T-cell (primary cell): ENCODE measurements at regions not wholly inside any gene's neighbourhood (a gene's known extent, or its start where the extent isn't known, plus 50 kb on each side); places are given as distances from the start of the nearest gene placed in this dataset.
A peak's percentile ranks its signal among the peaks of the same experiment; 100 is the strongest.

Experiments used
- ATAC-seq, 4 experiments: fragments of 200-7000 bp in 3 of 4; fragments of 150-1000 bp in 1 of 4; cut with Tn5 transposase; replicated peaks in 1 of 4; 1 replicate in 3 of 4; 2 replicates in 1 of 4; pipeline ENCODE4 v1.10.0; 2021; ENCODE audit warnings: moderate library complexity in 3 of 4, mild to moderate bottlenecking in 2 of 4, moderate number of reproducible peaks in 1 of 4
- CTCF ChIA-PET, 2 donors: fragments of 300-600 bp; sonication (Branson Sonifier 250); formaldehyde crosslinking; loops; one replicate each; lab custom pipeline; 2022; ENCODE audit warnings: antibody characterized with exemption in 2 of 2; lab: Charles Lee
- POLR2A ChIA-PET, 2 donors: fragments of 300-600 bp; sonication (Branson Sonifier 250); formaldehyde crosslinking; loops; one replicate each; lab custom pipeline; 2022; ENCODE audit warnings: antibody characterized with exemption in 2 of 2; lab: Charles Lee
- DNase-seq, 35 experiments: peaks; one replicate each; pipeline versions ENCODE4 v3.0.0 to v3.0.0-alpha.2; 2013 to 2023
- H3K27ac ChIP-seq: one replicate; pipeline ENCODE4 v1.5.1; 2013; ENCODE audit warnings: low read length
- H3K27me3 ChIP-seq, 2 experiments: replicated peaks in 1 of 2; 1 replicate in 1 of 2; 2 replicates in 1 of 2; pipeline versions ENCODE4 v1.6.1 to v1.7.0; 2013; ENCODE audit warnings: low read length in 1 of 2, mixed read lengths in 1 of 2; ENCODE audit not compliant: control insufficient read depth in 2 of 2, insufficient read depth in 2 of 2; ENCODE audit errors: extremely low read depth in 1 of 2
- H3K36me3 ChIP-seq, 2 donors: 1 replicate in 1 of 2; 2 replicates in 1 of 2; pipeline versions ENCODE4 v1.6.1 to v1.7.0; 2013; ENCODE audit warnings: low read length in 1 of 2; ENCODE audit not compliant: control insufficient read depth in 2 of 2, insufficient read depth in 1 of 2; ENCODE audit errors: extremely low read depth in 1 of 2
- H3K4me1 ChIP-seq, 2 experiments: 1 replicate in 1 of 2; 2 replicates in 1 of 2; pipeline versions ENCODE4 v1.6.1 to v1.7.0; 2013; ENCODE audit warnings: low read length in 2 of 2, mixed read lengths in 1 of 2; ENCODE audit not compliant: insufficient read depth in 2 of 2, control insufficient read depth in 1 of 2; ENCODE audit errors: extremely low read depth in 1 of 2
- H3K4me3 ChIP-seq, 2 donors: 1 replicate in 1 of 2; 2 replicates in 1 of 2; pipeline versions ENCODE4 v1.5.1 to v1.7.0; 2013; ENCODE audit warnings: mild to moderate bottlenecking in 2 of 2, low read length in 1 of 2, moderate library complexity in 1 of 2; ENCODE audit not compliant: control insufficient read depth in 1 of 2; ENCODE audit errors: extremely low read depth in 1 of 2
- H3K9me3 ChIP-seq: 2 replicates; pipeline ENCODE4 v1.7.0; 2013
- H3K27ac Mint-ChIP-seq, 2 donors: one replicate each; pipeline ENCODE4 v1.8.0; 2020 to 2021; ENCODE audit warnings: mild to moderate bottlenecking in 2 of 2, mixed read lengths in 2 of 2
- H3K27me3 Mint-ChIP-seq, 2 donors: one replicate each; pipeline ENCODE4 v1.8.0; 2021 to 2022; ENCODE audit warnings: mixed read lengths in 2 of 2
- H3K36me3 Mint-ChIP-seq: one replicate; pipeline ENCODE4 v1.8.0; 2021; ENCODE audit warnings: mixed read lengths
- H3K4me1 Mint-ChIP-seq, 3 donors: one replicate each; pipeline ENCODE4 v1.8.0; 2020 to 2022; ENCODE audit warnings: mixed read lengths in 3 of 3, mild to moderate bottlenecking in 1 of 3
- H3K4me3 Mint-ChIP-seq, 3 donors: one replicate each; pipeline ENCODE4 v1.8.0; 2020 to 2022; ENCODE audit warnings: mild to moderate bottlenecking in 3 of 3, mixed read lengths in 3 of 3, moderate library complexity in 3 of 3
- H3K9me3 Mint-ChIP-seq, 3 donors: one replicate each; pipeline ENCODE4 v1.8.0; 2020 to 2022; ENCODE audit warnings: mixed read lengths in 3 of 3
- WGBS: methylation state at CpG from one replicate; pipeline ENCODE4 v1.1.5; 2013; ENCODE audit warnings: missing lambda C conversion rate; ENCODE audit not compliant: insufficient coverage; 5-methylcytosine and 5-hydroxymethylcytosine counted together

GRCh38 chr2:181374781-181375675, 82.2 kb upstream of the ITGA4 start:
- no peak overlapping the region for H3K4me3 Mint-ChIP-seq
- Histone ChIP-seq H3K4me1 (peaks cover 14 to 15% of the 10 kb centered on the region in 2 experiments), H3K9me3 (no peaks in the 10 kb centered on the region), H3K27me3 (no peaks in the 10 kb centered on the region), H3K27ac (no peak overlapping the region), H3K4me3 (no peak overlapping the region), H3K36me3 (no peaks in the 10 kb centered on the region)
- DNase-seq, result no peak
- peak overlapping the region in 1 of 2 donors; percentile 5 for H3K27ac Mint-ChIP-seq
- H3K9me3 Mint-ChIP-seq, result no peaks in the 10 kb centered on the region
- ChIA-PET POLR2A (no interaction called here), CTCF (no interaction called here)
- H3K36me3 Mint-ChIP-seq, result peaks cover 15% of the 10 kb centered on the region
- WGBS, result 60% methylated on average over 1 of the region's 8 CpGs
- ATAC-seq, result no peak
- peaks cover 31 to 35% (median 35%) of the 10 kb centered on the region in 3 donors for H3K4me1 Mint-ChIP-seq
- H3K27me3 Mint-ChIP-seq, result no peaks in the 10 kb centered on the region

DNA sequence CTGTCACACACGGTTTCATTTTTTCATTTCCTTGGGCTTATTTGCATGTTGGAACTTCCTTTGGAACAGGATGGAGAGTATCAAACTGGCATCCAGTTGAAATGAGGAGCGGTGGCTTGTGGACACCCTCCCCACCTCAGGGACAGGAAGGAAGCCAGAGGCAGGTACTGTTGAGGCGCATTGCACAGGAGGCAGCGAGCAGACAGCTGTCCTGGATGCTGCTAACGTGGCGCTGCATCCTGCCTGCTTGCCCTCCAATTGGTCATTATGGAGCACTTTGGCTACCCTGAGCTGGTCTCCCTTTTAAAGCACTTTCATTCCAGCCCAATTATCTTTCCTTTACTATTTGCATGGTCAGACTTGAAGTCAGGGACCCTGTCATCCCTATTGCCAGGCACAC, 80.7 kb upstream of the ITGA4 start:
- Histone ChIP-seq H3K27ac (no peak overlapping the region), H3K9me3 (no peaks in the 10 kb centered on the region), H3K4me1 (peaks cover 10 to 11% of the 10 kb centered on the region in 2 experiments), H3K27me3 (no peaks in the 10 kb centered on the region), H3K36me3 (no peaks in the 10 kb centered on the region), H3K4me3 (no peak overlapping the region)
- Mint-ChIP-seq H3K9me3 (no peaks in the 10 kb centered on the region), H3K4me1 (peaks cover 23 to 28% (median 27%) of the 10 kb centered on the region in 3 donors), H3K4me3 (no peak overlapping the region), H3K27ac (peak overlapping the region in 1 of 2 donors; percentile 24), H3K36me3 (peaks cover 15% of the 10 kb centered on the region), H3K27me3 (no peaks in the 10 kb centered on the region)
- no peak for DNase-seq
- WGBS, result 95% methylated on average over 6 of the region's 6 CpGs
- no peak for ATAC-seq
- ChIA-PET POLR2A (no interaction called here), CTCF (no interaction called here)

DNA sequence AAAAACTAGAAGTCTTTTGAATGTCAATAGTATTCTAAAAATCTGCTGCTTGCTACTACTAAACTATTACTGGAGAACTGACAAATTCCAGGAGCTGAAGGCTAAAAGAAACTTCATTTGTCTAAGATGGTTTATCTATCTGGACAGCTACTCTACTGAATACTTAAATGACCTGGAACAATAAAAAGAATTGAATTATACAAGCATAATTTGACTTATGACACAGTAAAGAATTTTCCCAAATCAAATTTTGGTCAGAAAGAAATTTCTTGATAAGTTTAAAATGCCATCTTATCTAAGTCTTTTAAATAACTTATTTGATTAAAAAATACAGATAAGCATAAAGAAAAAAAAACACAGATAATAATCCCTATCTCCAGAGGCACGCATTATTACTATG, 80.2 kb upstream of the ITGA4 start:
- no peak for ATAC-seq
- Mint-ChIP-seq H3K27ac (no peak overlapping the region), H3K36me3 (peaks cover 15% of the 10 kb centered on the region), H3K27me3 (no peaks in the 10 kb centered on the region), H3K9me3 (no peaks in the 10 kb centered on the region), H3K4me1 (peaks cover 18 to 23% (median 21%) of the 10 kb centered on the region in 3 donors), H3K4me3 (no peak overlapping the region)
- CTCF ChIA-PET, result no interaction called here
- H3K4me3 ChIP-seq, result no peak overlapping the region
- H3K36me3 ChIP-seq, result no peaks in the 10 kb centered on the region
- H3K27ac ChIP-seq, result no peak overlapping the region
- WGBS, result no CpG with 5 or more reads among the region's 1 CpG
- no peak for DNase-seq
- no peaks in the 10 kb centered on the region for H3K27me3 ChIP-seq
- H3K4me1 ChIP-seq, result peaks cover 6 to 7% of the 10 kb centered on the region in 2 experiments
- H3K9me3 ChIP-seq, result no peaks in the 10 kb centered on the region
- POLR2A ChIA-PET, result no interaction called here

GRCh38 chr2:181378491-181378890, 78.7 kb upstream of the ITGA4 start:
- CTCF ChIA-PET, result interaction anchor here in 1 of 2 donors (1.0 kb wide), 1 partner anchor 79 kb away, joined by 3 read pairs; the partner anchor contains the start of gene ITGA4
- Histone ChIP-seq H3K36me3 (no peaks in the 10 kb centered on the region), H3K4me1 (no peaks in the 10 kb centered on the region), H3K27me3 (no peaks in the 10 kb centered on the region), H3K27ac (no peak overlapping the region), H3K4me3 (no peak overlapping the region), H3K9me3 (no peaks in the 10 kb centered on the region)
- WGBS, result 97% methylated on average over 3 of the region's 5 CpGs
- Mint-ChIP-seq H3K27me3 (no peaks in the 10 kb centered on the region), H3K27ac (no peak overlapping the region), H3K4me3 (no peak overlapping the region), H3K36me3 (peaks cover 15% of the 10 kb centered on the region), H3K9me3 (no peaks in the 10 kb centered on the region), H3K4me1 (peaks cover 6 to 8% (median 7%) of the 10 kb centered on the region in 3 donors)
- POLR2A ChIA-PET, result no interaction called here
- DNase-seq (no peak), ATAC-seq (no peak)

DNA sequence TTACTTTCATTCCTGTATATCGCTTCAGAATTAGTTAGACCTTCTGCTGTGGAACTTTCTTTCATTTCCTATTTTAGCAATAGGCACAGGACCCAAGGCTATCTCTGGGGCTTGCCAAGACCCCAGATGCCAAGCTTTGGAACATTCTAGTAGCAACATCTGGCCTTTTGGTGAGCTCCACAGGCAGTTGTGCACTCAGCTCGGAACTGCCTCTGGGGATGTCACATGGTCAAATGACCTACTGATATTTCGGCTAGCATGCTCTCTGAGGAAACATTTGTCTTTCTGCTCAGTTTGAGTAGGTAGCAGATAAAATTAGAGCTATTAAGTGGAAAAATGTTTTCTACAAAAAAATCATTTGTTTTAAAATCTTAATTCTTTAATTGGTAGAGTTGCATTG, 76.6 kb upstream of the ITGA4 start:
- POLR2A ChIA-PET, result no interaction called here
- no CpG with 5 or more reads among the region's 3 CpGs for WGBS
- ATAC-seq (no peak), DNase-seq (no peak)
- H3K4me1 ChIP-seq, result no peaks in the 10 kb centered on the region
- no peak overlapping the region for H3K4me3 ChIP-seq
- Mint-ChIP-seq H3K4me1 (peaks cover 0 to 4% (median 4%) of the 10 kb centered on the region in 3 donors), H3K4me3 (no peak overlapping the region), H3K36me3 (peaks cover 16% of the 10 kb centered on the region), H3K27me3 (no peaks in the 10 kb centered on the region), H3K9me3 (peaks cover 0 to 6% (median 0%) of the 10 kb centered on the region in 3 donors), H3K27ac (no peak overlapping the region)
- H3K9me3 ChIP-seq, result peaks cover 2% of the 10 kb centered on the region
- peaks cover 0 to 3% of the 10 kb centered on the region in 2 donors for H3K36me3 ChIP-seq
- H3K27ac ChIP-seq, result no peak overlapping the region
- CTCF ChIA-PET, result interaction anchor here (0.6 to 0.8 kb wide), 3 partner anchors 9 to 781 kb away, joined by 3 read pairs; no protein-coding TSS in a partner anchor
- H3K27me3 ChIP-seq, result no peaks in the 10 kb centered on the region

GRCh38 chr2:181384923-181385322, 72.3 kb upstream of the ITGA4 start:
- Mint-ChIP-seq H3K4me3 (no peak overlapping the region), H3K27me3 (no peaks in the 10 kb centered on the region), H3K36me3 (peaks cover 7% of the 10 kb centered on the region), H3K27ac (no peak overlapping the region), H3K4me1 (no peaks in the 10 kb centered on the region), H3K9me3 (peaks cover 0 to 6% (median 0%) of the 10 kb centered on the region in 3 donors)
- no CpG with 5 or more reads among the region's 2 CpGs for WGBS
- Histone ChIP-seq H3K4me1 (no peaks in the 10 kb centered on the region), H3K27me3 (no peaks in the 10 kb centered on the region), H3K4me3 (no peak overlapping the region), H3K27ac (no peak overlapping the region), H3K36me3 (peaks cover 0 to 3% of the 10 kb centered on the region in 2 donors), H3K9me3 (peaks cover 2% of the 10 kb centered on the region)
- ATAC-seq (no peak), DNase-seq (no peak)
- ChIA-PET CTCF (interaction anchor here in 1 of 2 donors (0.6 to 0.7 kb wide), 2 partner anchors 10 to 304 kb away, joined by 7 to 11 read pairs; no protein-coding TSS in a partner anchor), POLR2A (no interaction called here)
